ENCODE measurements at regions not wholly inside any gene's neighbourhood (a gene's known extent, or its start where the extent isn't known, plus 50 kb on each side); places are given as distances from the start of the nearest gene placed in this dataset.

DNA sequence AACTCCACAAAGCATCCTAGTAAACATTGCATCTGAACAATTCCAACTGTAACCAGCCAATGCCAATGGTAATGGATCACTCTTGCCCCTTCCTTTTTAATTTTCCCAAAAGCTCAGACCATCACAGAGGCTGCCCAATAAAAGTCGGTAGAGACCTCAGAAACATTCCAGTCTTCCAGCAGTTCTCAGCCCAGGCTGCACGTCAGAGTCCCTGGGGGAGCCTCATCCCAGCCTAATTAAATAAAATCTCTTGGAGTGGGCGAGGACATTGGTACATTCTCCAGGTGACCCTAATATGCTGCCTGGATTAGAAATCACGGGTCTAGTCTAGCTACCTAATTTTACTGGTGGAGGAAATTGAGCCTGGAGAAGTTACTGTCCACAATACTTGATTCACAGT is 117.1 kb upstream of the MYOCD start:
- H3K4me3 ChIP-seq (ENCODE audit: low read depth, low read length): no peak overlapping the region
- TF ChIP-seq, protein P1, sequence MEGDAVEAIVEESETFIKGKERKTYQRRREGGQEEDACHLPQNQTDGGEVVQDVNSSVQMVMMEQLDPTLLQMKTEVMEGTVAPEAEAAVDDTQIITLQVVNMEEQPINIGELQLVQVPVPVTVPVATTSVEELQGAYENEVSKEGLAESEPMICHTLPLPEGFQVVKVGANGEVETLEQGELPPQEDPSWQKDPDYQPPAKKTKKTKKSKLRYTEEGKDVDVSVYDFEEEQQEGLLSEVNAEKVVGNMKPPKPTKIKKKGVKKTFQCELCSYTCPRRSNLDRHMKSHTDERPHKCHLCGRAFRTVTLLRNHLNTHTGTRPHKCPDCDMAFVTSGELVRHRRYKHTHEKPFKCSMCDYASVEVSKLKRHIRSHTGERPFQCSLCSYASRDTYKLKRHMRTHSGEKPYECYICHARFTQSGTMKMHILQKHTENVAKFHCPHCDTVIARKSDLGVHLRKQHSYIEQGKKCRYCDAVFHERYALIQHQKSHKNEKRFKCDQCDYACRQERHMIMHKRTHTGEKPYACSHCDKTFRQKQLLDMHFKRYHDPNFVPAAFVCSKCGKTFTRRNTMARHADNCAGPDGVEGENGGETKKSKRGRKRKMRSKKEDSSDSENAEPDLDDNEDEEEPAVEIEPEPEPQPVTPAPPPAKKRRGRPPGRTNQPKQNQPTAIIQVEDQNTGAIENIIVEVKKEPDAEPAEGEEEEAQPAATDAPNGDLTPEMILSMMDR (IDR thresholded peaks at IDR 0.05; ENCODE audit: low read depth, low read length): no peak

DNA sequence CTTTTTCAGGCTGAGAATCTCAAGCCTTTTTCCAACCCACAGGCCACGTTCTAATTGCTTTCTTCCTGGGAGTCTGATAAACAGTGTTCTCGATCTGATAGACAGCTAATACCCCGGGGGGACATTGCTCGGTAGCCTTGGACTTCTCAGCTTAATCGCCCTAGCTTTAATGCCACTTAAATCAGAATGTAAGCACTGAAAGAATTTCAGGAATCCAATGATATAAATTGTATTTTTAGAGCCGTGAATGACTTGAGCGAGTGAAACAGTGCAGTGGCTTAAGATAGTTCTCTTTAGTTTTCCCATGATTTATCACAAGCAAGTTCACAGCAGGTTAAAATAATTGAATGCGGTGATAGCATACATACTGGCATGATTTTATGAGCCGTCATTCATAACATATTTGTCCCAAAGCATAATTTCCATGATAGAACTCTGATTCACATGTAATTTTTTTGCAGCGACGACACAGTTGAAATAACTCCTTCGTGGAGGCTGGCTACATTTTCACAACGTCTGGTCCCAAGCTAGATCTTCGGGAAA is 116.1 kb upstream of the MYOCD start:
- H3K4me3 ChIP-seq (ENCODE audit: low read depth, low read length): no peak overlapping the region
- TF ChIP-seq, protein P1 (IDR thresholded peaks at IDR 0.05; ENCODE audit: low read depth, low read length): no peak

DNA sequence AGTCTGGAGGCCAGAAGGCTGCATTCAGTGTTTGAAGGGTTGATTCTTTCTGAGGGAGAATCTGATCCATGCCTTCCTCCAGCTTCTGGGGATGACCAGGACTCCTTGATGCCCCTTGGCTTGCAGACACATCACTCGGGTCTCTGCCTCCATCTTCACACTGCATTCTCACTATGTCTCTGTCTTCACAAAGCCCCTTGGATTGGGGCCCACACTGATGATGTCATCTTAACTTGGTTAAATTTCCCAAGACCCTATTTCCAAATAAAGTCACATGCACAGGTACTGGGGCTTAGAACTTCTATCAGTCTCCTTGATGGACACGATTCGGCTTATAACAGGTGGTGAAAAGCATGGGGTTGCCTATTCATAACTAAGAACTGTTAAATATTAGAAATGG is 112.1 kb upstream of the MYOCD start:
- TF ChIP-seq, protein P1 (IDR thresholded peaks at IDR 0.05; ENCODE audit: low read depth, low read length): no peak

DNA sequence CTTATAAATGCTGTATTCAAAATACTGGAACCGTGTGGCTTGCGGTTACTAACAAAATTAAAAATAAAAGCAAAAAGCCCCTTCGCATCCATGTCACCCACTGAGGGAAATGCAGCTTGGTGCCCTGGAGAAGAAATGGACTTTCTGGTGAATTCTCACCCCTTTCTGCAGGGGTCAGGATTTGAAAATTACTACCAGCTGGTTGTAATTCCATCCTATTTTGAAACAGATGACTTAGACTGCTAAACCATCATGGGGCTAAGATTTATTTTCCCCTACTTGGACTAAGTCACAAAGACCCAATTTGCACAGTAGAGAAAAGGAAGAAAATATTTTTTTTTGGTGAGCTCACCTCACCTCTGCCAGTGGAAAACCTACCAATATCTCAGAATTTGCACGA is 111.4 kb upstream of the MYOCD start:
- H3K4me3 ChIP-seq (ENCODE audit: low read depth, low read length): no peak overlapping the region
- TF ChIP-seq, protein P1 (IDR thresholded peaks at IDR 0.05; ENCODE audit: low read depth, low read length): no peak

More for the DNA sequence above, 112.1 kb upstream of the MYOCD start:
- H3K4me3 ChIP-seq (ENCODE audit: low read depth, low read length): no peak overlapping the region

DNA sequence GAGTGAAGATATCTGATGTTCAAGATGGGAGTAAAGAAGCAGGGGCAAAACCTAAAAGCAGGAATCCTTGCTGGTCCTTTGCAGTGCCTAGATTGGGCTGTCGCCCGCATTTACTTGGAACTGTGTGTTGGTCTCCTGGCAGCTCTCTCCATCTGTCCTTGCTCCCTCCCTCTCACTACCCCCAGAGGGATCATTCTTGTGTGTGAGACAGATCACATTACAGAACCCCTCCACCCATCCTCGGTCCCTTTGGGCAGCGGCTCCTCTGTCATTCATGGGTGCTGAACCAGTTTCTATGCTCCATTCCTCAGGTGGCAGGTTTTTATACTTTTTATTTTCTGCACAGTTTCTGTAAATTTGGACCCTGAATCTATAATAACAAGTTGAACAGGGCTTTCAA is 99.4 kb upstream of the MYOCD start:
- TF ChIP-seq, protein P1 (IDR thresholded peaks at IDR 0.05; ENCODE audit: low read depth, low read length): no peak

DNA sequence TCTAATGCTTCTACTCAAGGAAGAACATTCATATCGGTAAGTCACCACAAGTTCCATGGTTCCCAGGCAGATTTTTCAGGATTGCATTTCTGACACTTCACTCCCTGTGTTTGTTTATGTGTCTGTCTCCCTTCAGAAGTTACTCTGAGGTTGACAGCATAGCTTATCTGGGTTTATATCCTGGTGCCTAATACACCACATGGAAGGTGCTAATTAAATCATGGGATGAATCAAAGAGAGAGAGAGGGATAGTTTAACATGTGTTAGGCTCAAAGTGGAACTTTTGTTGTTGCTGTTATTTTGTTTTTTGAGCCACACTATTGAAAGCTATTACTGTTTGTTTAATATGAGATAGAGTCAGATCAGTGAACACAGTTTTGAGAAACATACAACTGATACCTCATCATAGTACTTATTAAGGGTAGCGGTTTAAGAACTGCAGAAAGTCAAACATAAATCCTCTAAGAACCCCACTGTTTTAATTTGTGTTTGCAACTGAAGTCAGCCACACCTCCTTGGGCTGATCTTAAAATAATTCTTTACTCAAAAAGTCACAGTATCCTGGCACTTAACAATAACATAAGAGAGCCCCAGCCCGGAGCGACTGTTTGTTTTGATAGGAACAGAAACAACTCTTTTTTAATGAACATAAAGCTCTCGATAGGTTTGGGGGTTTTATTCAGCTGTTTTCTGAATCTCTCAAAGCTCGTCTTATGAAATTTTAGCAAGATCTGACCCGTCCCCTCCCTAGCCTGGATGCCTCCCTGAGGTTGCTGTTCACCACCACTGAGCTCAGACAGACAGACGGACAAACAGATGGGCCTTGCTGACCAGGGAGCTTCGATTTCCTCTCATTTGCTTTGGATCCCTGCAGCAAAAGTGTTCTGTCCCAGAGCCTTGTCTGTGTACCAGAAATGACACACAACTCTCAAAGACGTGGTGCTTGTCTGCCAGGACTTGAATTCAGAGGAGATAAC is 98.3 kb upstream of the MYOCD start:
- TF ChIP-seq, protein P1 (IDR thresholded peaks at IDR 0.05; ENCODE audit: low read depth, low read length): no peak
- no peak overlapping the region for H3K4me3 ChIP-seq (ENCODE audit: low read depth, low read length)

More for the DNA sequence above, 99.4 kb upstream of the MYOCD start:
- H3K4me3 ChIP-seq (ENCODE audit: low read depth, low read length): no peak overlapping the region

Measured in WI38 (cell line).